ENCODE measurements at regions not wholly inside any gene's neighbourhood (a gene's known extent, or its start where the extent isn't known, plus 50 kb on each side); places are given as distances from the start of the nearest gene placed in this dataset.

GRCh38 chr1:192066202-192066601 is 92.1 kb upstream of the RGS18 start:
- TF ChIP-seq ZNF311 (CRISPR knock-in tag; IDR thresholded peaks at IDR 0.05): no peak
- TF ChIP-seq ZC3H11A (IDR thresholded peaks at IDR 0.05; ENCODE audit: low read depth, low read length): no peak
- TF ChIP-seq MYC (IDR thresholded peaks at IDR 0.05; ENCODE audit: low read depth, low read length): no peak
- TF ChIP-seq MYC (CRISPR knock-in tag; IDR thresholded peaks at IDR 0.05; ENCODE audit: borderline replicate concordance, low read depth): no peak
- TF ChIP-seq FOXA3 (CRISPR knock-in tag; conservative IDR thresholded peaks at IDR 0.05 in 1 of 2, IDR thresholded peaks at IDR 0.05 in 1 of 2): no peak
- TF ChIP-seq GTF2A2 (tag; IDR thresholded peaks at IDR 0.05): no peak
- no peak for TF ChIP-seq ZNF76 (CRISPR knock-in tag; IDR thresholded peaks at IDR 0.05; ENCODE audit: borderline replicate concordance)
- TF ChIP-seq TAF1 (IDR thresholded peaks at IDR 0.05; ENCODE audit: control insufficient read depth, extremely low read depth, insufficient read depth, low read length, severe bottlenecking): no peak
- TF ChIP-seq ZFP36 (IDR thresholded peaks at IDR 0.05; ENCODE audit: low read depth, low read length, partially characterized antibody): no peak
- no peak for TF ChIP-seq CTCF (IDR thresholded peaks at IDR 0.05 in 2 of 3, conservative IDR thresholded peaks at IDR 0.05 in 1 of 3; ENCODE audit: insufficient read depth in 2 of 3, low read depth in 1 of 3, low read length in 3 of 3)
